Fibroblast of the aortic adventitia (primary cell): ENCODE measurements at regions not wholly inside any gene's neighbourhood (a gene's known extent, or its start where the extent isn't known, plus 50 kb on each side); places are given as distances from the start of the nearest gene placed in this dataset.

Experiments
- DNase-seq: peaks from one replicate; pipeline ENCODE4 v3.0.0-alpha.2; 2010; ENCODE audit warnings: low read depth
- H3K4me3 ChIP-seq: 2 replicates; pipeline ENCODE4 v1.5.1; 2011; ENCODE audit warnings: low read depth, mild to moderate bottlenecking, control low read depth, low read length, moderate library complexity
- TF ChIP-seq, protein P1 (sequence below): IDR thresholded peaks from 2 replicates; pipeline ENCODE4 v1.5.1; 2011; ENCODE audit warnings: mild to moderate bottlenecking, low read length, control low read depth, inconsistent platforms; ENCODE audit not compliant: insufficient read depth

GRCh38 chr2:239745386-239746227 is 279.5 kb downstream of the NDUFA10 start:
- no peak overlapping the region for H3K4me3 ChIP-seq
- no peak for DNase-seq
- TF ChIP-seq, protein P1, sequence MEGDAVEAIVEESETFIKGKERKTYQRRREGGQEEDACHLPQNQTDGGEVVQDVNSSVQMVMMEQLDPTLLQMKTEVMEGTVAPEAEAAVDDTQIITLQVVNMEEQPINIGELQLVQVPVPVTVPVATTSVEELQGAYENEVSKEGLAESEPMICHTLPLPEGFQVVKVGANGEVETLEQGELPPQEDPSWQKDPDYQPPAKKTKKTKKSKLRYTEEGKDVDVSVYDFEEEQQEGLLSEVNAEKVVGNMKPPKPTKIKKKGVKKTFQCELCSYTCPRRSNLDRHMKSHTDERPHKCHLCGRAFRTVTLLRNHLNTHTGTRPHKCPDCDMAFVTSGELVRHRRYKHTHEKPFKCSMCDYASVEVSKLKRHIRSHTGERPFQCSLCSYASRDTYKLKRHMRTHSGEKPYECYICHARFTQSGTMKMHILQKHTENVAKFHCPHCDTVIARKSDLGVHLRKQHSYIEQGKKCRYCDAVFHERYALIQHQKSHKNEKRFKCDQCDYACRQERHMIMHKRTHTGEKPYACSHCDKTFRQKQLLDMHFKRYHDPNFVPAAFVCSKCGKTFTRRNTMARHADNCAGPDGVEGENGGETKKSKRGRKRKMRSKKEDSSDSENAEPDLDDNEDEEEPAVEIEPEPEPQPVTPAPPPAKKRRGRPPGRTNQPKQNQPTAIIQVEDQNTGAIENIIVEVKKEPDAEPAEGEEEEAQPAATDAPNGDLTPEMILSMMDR = no peak

GRCh38 chr2:239744706-239745340 is 280.3 kb downstream of the NDUFA10 start:
- DNase-seq = no peak
- TF ChIP-seq, protein P1 = no peak
- H3K4me3 ChIP-seq = no peak overlapping the region

- TF ChIP-seq, protein P1 = no peak
- no peak overlapping the region for H3K4me3 ChIP-seq
- DNase-seq = no peak
These were observed 281.9 kb downstream of the NDUFA10 start for GRCh38 chr2:239743206-239743605.

GRCh38 chr2:239742377-239742776 is 282.8 kb downstream of the NDUFA10 start:
- no peak for DNase-seq
- TF ChIP-seq, protein P1 = no peak
- H3K4me3 ChIP-seq = no peak overlapping the region

DNA sequence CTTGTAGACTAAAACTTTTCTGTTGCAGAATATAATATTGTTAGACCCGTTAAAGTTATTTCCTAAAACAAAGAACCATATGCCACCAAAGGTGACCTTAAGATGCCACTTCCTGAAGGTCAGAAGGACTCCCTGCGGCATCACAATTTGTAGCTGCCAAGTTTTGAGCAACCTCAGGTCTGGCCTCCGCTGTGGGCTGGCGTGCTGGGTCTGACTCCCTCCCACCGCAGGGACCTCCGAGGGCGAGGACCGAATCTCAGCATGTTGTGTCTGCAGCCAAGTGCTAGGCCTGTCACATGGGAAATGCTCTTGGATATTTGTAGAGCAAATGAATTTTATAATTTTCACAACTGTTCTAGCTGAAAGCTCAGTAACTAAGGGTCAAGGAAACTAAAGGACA is 285.9 kb downstream of the NDUFA10 start:
- no peak for DNase-seq
- no peak overlapping the region for H3K4me3 ChIP-seq
- TF ChIP-seq, protein P1 = no peak

DNA sequence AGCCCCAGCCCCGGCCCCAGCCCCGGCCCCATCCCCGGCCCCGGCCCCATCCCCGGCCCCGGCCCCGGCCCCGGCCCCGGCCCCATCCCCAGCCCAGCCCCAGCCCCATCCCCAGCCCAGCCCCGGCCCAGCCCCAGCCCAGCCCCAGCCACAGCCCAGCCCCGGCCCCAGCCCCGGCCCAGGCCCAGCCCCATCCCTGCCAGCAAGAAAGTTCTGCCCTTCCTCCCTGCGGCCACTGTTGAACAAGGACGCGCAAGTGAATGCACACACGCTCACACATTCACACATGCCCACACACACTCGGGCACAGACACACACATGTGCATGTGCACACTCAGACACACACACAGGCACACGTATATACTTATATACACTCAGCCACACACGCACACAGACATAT is 287.0 kb downstream of the NDUFA10 start:
- TF ChIP-seq, protein P1 = no peak
- no peak overlapping the region for H3K4me3 ChIP-seq
- no peak for DNase-seq
